Left ventricle myocardium inferior (tissue), 1 donor: ENCODE measurements at regions not wholly inside any gene's neighbourhood (a gene's known extent, or its start where the extent isn't known, plus 50 kb on each side); places are given as distances from the start of the nearest gene placed in this dataset.

Source experiments
- DNase-seq: peaks from one replicate; pipeline ENCODE4 v3.0.0-alpha.2; 2020
- H3K27ac ChIP-seq: fragments of 200-600 bp; replicated peaks from 2 replicates; pipeline ENCODE4 v1.8.0; 2021
- H3K27me3 ChIP-seq: fragments of 200-600 bp; 2 replicates; pipeline ENCODE4 v1.8.0; 2021; ENCODE audit warnings: low read depth
- H3K36me3 ChIP-seq: fragments of 200-600 bp; 2 replicates; pipeline ENCODE4 v1.8.0; 2021
- H3K4me1 ChIP-seq: fragments of 200-600 bp; 2 replicates; pipeline ENCODE4 v1.8.0; 2021
- H3K4me3 ChIP-seq: fragments of 200-600 bp; 2 replicates; pipeline ENCODE4 v1.8.0; 2021; ENCODE audit warnings: mild to moderate bottlenecking, moderate library complexity
- H3K9me3 ChIP-seq: fragments of 200-600 bp; replicated peaks from 2 replicates; pipeline ENCODE4 v1.8.0; 2021
- intact Hi-C: fragments of 100-400 bp; cut with micrococcal nuclease; formaldehyde crosslinking; loops from one replicate; pipeline ENCODE4 v1.11.0; 2022
- TF ChIP-seq, protein P1 (sequence below): fragments of 200-600 bp; IDR thresholded peaks from 2 replicates; pipeline ENCODE4 v1.8.0; 2021; ENCODE audit warnings: antibody characterized with exemption, mild to moderate bottlenecking, borderline replicate concordance
- donor health status: DM: no; HTN: yes; CAD: no; lungs with severe emphysema.

DNA sequence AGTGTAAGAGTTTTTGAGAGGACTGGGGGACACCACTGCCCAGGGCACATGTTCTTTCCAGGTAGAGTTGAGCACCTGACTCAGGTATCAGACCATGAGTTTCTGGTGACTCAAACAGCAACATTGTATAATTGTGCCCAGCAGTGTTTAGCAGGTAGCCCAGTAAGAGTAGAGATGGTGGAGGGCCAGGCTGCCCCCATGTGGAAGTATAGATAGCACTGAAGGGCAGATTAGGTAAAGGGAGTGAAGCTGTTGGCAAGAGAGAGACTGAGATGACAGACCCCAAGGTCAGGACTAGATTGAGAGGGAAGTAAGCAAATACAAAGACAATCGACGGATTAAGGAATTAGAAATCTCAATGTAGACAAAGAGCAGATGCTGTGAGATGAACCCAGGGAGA, 74.6 kb downstream of the TRIM42 start:
- no peak for DNase-seq
- intact Hi-C loops: no loop called here
- H3K36me3 ChIP-seq: no peaks in the 10 kb centered on the region
- H3K9me3 ChIP-seq: no peaks in the 10 kb centered on the region
- H3K4me1 ChIP-seq: no peaks in the 10 kb centered on the region
- no peak overlapping the region for H3K27ac ChIP-seq
- peaks cover 70% of the 10 kb centered on the region for H3K27me3 ChIP-seq
- TF ChIP-seq, protein P1, sequence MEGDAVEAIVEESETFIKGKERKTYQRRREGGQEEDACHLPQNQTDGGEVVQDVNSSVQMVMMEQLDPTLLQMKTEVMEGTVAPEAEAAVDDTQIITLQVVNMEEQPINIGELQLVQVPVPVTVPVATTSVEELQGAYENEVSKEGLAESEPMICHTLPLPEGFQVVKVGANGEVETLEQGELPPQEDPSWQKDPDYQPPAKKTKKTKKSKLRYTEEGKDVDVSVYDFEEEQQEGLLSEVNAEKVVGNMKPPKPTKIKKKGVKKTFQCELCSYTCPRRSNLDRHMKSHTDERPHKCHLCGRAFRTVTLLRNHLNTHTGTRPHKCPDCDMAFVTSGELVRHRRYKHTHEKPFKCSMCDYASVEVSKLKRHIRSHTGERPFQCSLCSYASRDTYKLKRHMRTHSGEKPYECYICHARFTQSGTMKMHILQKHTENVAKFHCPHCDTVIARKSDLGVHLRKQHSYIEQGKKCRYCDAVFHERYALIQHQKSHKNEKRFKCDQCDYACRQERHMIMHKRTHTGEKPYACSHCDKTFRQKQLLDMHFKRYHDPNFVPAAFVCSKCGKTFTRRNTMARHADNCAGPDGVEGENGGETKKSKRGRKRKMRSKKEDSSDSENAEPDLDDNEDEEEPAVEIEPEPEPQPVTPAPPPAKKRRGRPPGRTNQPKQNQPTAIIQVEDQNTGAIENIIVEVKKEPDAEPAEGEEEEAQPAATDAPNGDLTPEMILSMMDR: no peak
- no peak overlapping the region for H3K4me3 ChIP-seq

DNA sequence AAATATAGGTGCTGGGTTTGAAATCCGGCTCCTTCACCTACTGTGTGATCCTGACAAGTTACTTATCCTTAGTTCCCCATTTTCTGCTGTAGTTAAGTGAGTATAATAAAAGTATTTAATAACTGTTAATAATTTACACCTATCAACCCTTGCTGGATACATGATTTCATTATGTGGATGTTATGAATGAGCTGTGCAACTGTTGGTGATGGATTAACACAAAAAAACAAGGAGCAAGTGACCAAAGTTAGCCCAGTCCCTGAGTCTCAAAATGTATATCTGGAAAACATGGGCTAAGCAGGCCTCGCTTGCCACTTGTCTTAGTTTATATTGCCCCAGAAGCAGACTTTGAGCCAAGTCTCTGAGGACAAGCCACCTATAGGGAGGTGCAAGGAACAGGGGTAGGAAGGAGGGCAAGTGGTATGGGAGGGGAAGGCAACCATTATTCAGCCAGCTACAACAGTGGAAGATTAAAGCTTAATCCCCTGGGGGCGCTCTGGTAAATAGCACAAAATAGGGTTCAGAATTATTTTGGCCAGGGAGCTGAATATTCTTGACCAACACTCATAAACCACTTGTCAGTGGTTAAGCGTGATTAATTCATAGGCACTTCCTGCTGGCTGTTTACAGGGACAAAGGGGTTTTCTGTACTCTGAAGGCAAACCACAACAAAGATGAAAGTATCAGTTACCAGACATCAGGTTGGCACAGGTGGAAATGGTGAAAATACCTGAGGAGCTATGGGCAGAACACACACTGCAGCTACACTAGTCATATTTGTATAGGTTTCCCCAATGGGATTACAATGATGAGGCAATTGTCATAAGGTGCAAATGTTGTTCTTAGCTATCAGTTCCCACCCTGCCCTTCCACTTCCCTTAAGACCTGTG, 76.2 kb downstream of the TRIM42 start:
- TF ChIP-seq, protein P1: no peak
- no peaks in the 10 kb centered on the region for H3K36me3 ChIP-seq
- DNase-seq: no peak
- H3K4me3 ChIP-seq: no peak overlapping the region
- H3K4me1 ChIP-seq: no peaks in the 10 kb centered on the region
- no peak overlapping the region for H3K27ac ChIP-seq
- H3K9me3 ChIP-seq: no peaks in the 10 kb centered on the region
- intact Hi-C loops: no loop called here
- peaks cover 69% of the 10 kb centered on the region for H3K27me3 ChIP-seq

DNA sequence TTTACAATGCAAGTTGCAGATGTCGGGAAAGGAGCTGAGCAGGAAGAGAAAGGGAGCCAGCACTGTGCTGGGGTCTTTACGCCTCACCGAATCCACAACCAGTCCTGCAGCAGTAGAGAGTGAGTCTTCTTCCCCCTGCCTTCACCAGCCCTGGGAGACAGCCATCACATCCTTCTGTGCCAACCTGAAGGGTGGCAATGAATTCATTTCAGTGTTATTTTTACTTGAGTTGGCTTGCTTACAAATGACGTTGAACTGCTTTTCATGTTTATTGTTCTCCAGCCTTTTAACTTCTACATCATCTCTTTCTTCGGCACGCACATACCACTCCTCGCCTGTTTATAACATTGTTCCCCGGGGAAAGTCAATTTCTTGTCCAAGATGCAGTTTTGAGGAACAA, 77.1 kb downstream of the TRIM42 start:
- H3K27me3 ChIP-seq: peaks cover 61% of the 10 kb centered on the region
- no peak for DNase-seq
- TF ChIP-seq, protein P1: no peak
- H3K27ac ChIP-seq: no peak overlapping the region
- intact Hi-C loops: no loop called here
- no peak overlapping the region for H3K4me3 ChIP-seq
- no peaks in the 10 kb centered on the region for H3K4me1 ChIP-seq
- H3K36me3 ChIP-seq: no peaks in the 10 kb centered on the region
- no peaks in the 10 kb centered on the region for H3K9me3 ChIP-seq

DNA sequence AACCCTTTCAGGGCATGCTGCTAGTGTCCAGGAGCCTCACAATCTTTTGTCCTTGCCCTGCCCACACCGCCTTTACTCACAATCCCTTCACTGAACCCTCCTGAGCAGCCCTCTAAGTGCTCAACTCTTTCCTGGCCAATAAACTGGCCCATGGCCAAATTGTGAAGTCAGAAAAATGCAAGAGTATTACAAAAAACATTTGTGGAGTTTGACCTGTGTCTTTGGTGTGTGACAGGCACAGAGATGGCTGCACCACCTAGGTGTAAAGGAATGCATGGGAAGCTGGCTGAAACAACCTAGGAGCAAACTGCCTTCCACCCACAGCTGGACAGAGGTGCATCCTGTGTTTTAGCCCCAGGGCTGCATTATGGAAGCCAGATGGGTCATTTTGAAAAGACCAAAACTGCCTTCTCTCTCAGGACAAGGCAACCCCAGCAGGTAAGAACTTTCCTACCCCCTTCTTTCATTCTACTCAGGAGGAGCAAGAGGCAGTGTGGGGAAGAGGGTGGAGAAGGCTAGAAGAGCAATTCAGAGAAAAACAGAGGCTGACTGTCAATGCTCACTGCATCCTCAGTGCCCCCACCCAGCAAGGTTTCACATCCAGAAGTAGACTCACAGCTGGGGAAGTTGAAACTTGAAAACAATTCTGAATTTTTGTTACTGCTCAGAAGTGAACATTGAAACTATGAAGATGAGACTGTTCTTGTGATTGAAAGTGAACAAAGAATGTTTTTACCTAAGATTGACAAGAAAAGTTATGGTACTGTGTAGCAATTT, 78.6 kb downstream of the TRIM42 start:
- no peaks in the 10 kb centered on the region for H3K36me3 ChIP-seq
- DNase-seq: no peak
- intact Hi-C loops: no loop called here

DNA sequence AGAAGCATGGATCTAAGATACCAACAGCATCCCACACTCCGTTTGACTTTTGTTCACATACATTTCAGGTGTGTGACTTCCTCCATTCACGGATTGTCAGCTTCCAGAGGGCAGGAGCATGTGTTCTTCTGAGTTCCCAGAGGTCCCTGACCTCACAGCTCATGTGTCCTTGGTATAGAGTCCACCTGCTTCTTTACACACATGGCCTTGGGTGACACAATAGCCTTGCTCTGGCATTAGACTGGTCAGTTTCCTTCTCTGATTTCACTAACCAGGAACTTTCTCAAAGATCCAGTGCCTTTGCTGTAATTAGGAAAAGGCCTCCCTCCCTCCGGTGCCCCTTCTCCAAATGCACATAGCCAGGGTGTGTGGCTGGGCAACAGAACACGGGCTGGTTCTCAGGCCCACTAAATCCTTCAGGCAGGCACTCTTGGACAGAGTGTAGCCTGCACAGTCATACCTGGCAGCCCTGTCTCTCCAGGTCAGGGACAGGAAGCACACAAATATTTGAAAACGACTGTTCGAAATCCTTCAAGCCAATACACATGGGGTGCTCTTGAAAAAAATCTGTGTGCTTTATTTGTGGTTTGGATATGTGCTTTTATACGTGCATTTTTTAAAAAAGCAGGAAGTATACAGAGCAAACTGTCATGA, 81.1 kb downstream of the TRIM42 start:
- intact Hi-C loops: no loop called here
- TF ChIP-seq, protein P1: no peak
- H3K9me3 ChIP-seq: no peaks in the 10 kb centered on the region

More for the DNA sequence above, 78.6 kb downstream of the TRIM42 start:
- no peak overlapping the region for H3K27ac ChIP-seq
- H3K4me3 ChIP-seq: no peak overlapping the region
- peaks cover 50% of the 10 kb centered on the region for H3K27me3 ChIP-seq
- TF ChIP-seq, protein P1: no peak
- no peaks in the 10 kb centered on the region for H3K9me3 ChIP-seq
- H3K4me1 ChIP-seq: no peaks in the 10 kb centered on the region

More for the DNA sequence above, 81.1 kb downstream of the TRIM42 start:
- DNase-seq: no peak
- Histone ChIP-seq H3K36me3 (no peaks in the 10 kb centered on the region), H3K27me3 (peaks cover 41% of the 10 kb centered on the region), H3K4me3 (no peak overlapping the region), H3K4me1 (no peaks in the 10 kb centered on the region), H3K27ac (no peak overlapping the region)
